ENCODE measurements at regions not wholly inside any gene's neighbourhood (a gene's known extent, or its start where the extent isn't known, plus 50 kb on each side); places are given as distances from the start of the nearest gene placed in this dataset.
"Not testable (repeated sequence)": the region's sequence is repeated elsewhere in the genome, so short reads cannot be mapped to it uniquely, and the experiment has no call there.

- no peak for DNase-seq
These were observed 1043.8 kb upstream of the NUDT12 start for GRCh38 chr5:104606258-104606829.

- no peak for DNase-seq
These were observed 1037.1 kb upstream of the NUDT12 start for GRCh38 chr5:104599726-104600125.

GRCh38 chr5:104598285-104598684 is 1035.7 kb upstream of the NUDT12 start:
- no peak for DNase-seq

- DNase-seq = no peak
These were observed 1032.3 kb upstream of the NUDT12 start for GRCh38 chr5:104594850-104595249.

GRCh38 chr5:104576677-104577076 is 1014.1 kb upstream of the NUDT12 start:
- no peak for DNase-seq

- DNase-seq = no peak
These were observed 1011.5 kb upstream of the NUDT12 start for GRCh38 chr5:104573949-104574709.

GRCh38 chr5:104569621-104570020 is 1007.0 kb upstream of the NUDT12 start:
- DNase-seq = no peak

- no peak for DNase-seq
These were observed 1001.9 kb upstream of the NUDT12 start for GRCh38 chr5:104564530-104564929.

GRCh38 chr5:104556957-104557356 is 994.4 kb upstream of the NUDT12 start:
- no peak for DNase-seq

- DNase-seq = no peak
These were observed 989.0 kb upstream of the NUDT12 start for GRCh38 chr5:104551628-104552027.

GRCh38 chr5:104546871-104547270 is 984.3 kb upstream of the NUDT12 start:
- DNase-seq = not testable (repeated sequence)

- no peak for DNase-seq
These were observed 978.7 kb upstream of the NUDT12 start for GRCh38 chr5:104541141-104541785.

GRCh38 chr5:104540448-104540847 is 977.9 kb upstream of the NUDT12 start:
- DNase-seq = no peak

GRCh38 chr5:104539618-104540350 is 977.2 kb upstream of the NUDT12 start:
- DNase-seq = no peak

GRCh38 chr5:104538734-104539133 is 976.1 kb upstream of the NUDT12 start:
- DNase-seq = no peak

GRCh38 chr5:104533498-104533897 is 970.9 kb upstream of the NUDT12 start:
- DNase-seq = no peak

GRCh38 chr5:104526866-104527265 is 964.3 kb upstream of the NUDT12 start:
- no peak for DNase-seq

- no peak for DNase-seq
These were observed 951.1 kb upstream of the NUDT12 start for GRCh38 chr5:104513640-104514072.

- no peak for DNase-seq
These were observed 950.6 kb upstream of the NUDT12 start for GRCh38 chr5:104513121-104513602.

- no peak for DNase-seq
These were observed 949.7 kb upstream of the NUDT12 start for GRCh38 chr5:104512063-104512825.

- no peak for DNase-seq
These were observed 935.7 kb upstream of the NUDT12 start for GRCh38 chr5:104498281-104498680.

GRCh38 chr5:104494083-104494482 is 931.5 kb upstream of the NUDT12 start:
- no peak for DNase-seq

- no peak for DNase-seq
These were observed 910.2 kb upstream of the NUDT12 start for GRCh38 chr5:104472811-104473210.
